Brain microvascular endothelial cell (primary cell): ENCODE measurements at regions not wholly inside any gene's neighbourhood (a gene's known extent, or its start where the extent isn't known, plus 50 kb on each side); places are given as distances from the start of the nearest gene placed in this dataset.

ENCODE experiments used
- DNase-seq: peaks from one replicate; pipeline ENCODE4 v3.0.0-alpha.2; 2020
- H3K27ac ChIP-seq: fragments of 250-450 bp; sonication (Bioruptor Pico); 2 replicates; pipeline ENCODE4 v1.5.1; 2020; ENCODE audit warnings: mild to moderate bottlenecking, moderate library complexity
- H3K27me3 ChIP-seq: fragments of 250-450 bp; sonication (Bioruptor Pico); replicated peaks from 2 replicates; pipeline ENCODE4 v1.5.1; 2020; ENCODE audit warnings: mild to moderate bottlenecking
- H3K36me3 ChIP-seq: fragments of 250-450 bp; sonication (Bioruptor Pico); replicated peaks from 2 replicates; pipeline ENCODE4 v1.5.1; 2020; ENCODE audit warnings: mild to moderate bottlenecking
- H3K4me3 ChIP-seq: 2 replicates; pipeline ENCODE4 v1.5.1; 2011; ENCODE audit warnings: low read depth, mild to moderate bottlenecking, control low read depth, low read length, moderate library complexity
- CTCF ChIP-seq: IDR thresholded peaks from 2 replicates; pipeline ENCODE4 v1.5.1; 2011; ENCODE audit warnings: low read depth, mild to moderate bottlenecking, moderate library complexity, low read length, control low read depth, inconsistent platforms; ENCODE audit errors: missing control alignments
- in situ Hi-C: cut with HindIII; loops from 2 replicates; pipeline ENCODE4 v1.10.0; 2017; ENCODE audit warnings: low sequenced_read_pairs, low pct_ligation_motif_present

DNA sequence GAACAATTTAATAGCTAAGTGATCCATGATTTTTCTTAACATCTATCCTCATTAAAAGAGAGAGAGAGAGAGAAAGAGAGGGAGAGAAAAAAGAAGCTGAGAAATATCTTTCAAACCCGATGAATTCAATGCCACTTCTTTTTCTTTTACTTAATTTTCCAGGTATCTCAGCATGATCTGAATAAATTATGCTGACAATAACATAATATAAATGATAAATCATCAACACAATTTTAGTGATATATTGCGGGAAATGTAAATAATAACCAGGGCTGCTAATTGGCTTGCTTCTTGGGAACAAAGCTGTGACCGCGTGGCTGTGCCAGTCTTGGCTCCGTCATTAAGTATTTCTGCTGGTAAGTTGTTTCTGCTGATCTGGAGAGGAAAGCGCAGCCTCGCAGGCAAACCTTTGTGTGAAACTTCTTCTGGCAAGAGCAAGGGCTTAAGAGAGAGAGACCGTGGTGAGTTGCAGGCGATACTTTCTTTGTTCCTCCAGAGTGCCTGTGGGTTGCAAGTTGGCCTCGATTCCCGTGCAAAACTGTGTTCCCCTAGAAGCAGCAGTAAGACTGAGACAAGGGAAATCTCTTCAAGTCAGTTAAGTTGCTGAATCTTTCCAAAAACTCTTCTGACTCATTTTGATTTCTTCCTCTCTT is 489.1 kb upstream of the TSHZ3 start:
- no peak overlapping the region for H3K4me3 ChIP-seq
- TF ChIP-seq CTCF: no peak
- no peak overlapping the region for H3K27ac ChIP-seq
- no peak for DNase-seq
- no peaks in the 10 kb centered on the region for H3K36me3 ChIP-seq
- no peaks in the 10 kb centered on the region for H3K27me3 ChIP-seq
- in situ Hi-C loops: no loop called here

- Histone ChIP-seq H3K4me3 (no peak overlapping the region), H3K36me3 (no peaks in the 10 kb centered on the region), H3K27ac (no peak overlapping the region), H3K27me3 (no peaks in the 10 kb centered on the region)
- TF ChIP-seq CTCF: no peak
- no peak for DNase-seq
- in situ Hi-C loops: no loop called here
These were observed 491.1 kb upstream of the TSHZ3 start for GRCh38 chr19:31840371-31840770.

GRCh38 chr19:31841755-31842154 is 492.5 kb upstream of the TSHZ3 start:
- Histone ChIP-seq H3K27ac (no peak overlapping the region), H3K36me3 (no peaks in the 10 kb centered on the region), H3K27me3 (no peaks in the 10 kb centered on the region), H3K4me3 (no peak overlapping the region)
- TF ChIP-seq CTCF: no peak
- no peak for DNase-seq
- in situ Hi-C loops: no loop called here

DNA sequence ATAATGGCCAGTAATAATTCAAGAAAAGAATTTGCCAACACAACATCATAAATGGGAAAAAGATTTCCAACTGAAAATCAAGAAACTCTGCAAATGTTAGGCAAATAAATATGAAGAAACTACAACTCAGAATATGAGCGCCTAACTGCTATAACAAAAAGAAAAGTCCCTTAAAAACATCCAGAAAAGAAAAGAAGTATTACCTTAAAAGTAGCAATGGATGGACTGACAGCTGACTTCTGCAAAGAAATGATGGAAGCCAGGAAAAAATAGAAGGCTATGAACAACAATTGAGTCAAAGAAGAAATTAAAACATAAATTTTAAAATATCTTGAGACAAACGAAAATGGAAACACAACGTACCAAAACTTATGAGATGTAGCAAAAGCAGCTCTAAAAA is 482.3 kb upstream of the ZNF507 start:
- no peak for TF ChIP-seq CTCF
- no peak for DNase-seq
- H3K36me3 ChIP-seq: no peaks in the 10 kb centered on the region
- H3K4me3 ChIP-seq: no peak overlapping the region
- in situ Hi-C loops: no loop called here
- H3K27me3 ChIP-seq: no peaks in the 10 kb centered on the region
- no peak overlapping the region for H3K27ac ChIP-seq

- Histone ChIP-seq H3K27me3 (no peaks in the 10 kb centered on the region), H3K27ac (no peak overlapping the region), H3K4me3 (no peak overlapping the region), H3K36me3 (no peaks in the 10 kb centered on the region)
- no peak for DNase-seq
- in situ Hi-C loops: no loop called here
- TF ChIP-seq CTCF: no peak
These were observed 471.1 kb upstream of the ZNF507 start for GRCh38 chr19:31874313-31874712.

DNA sequence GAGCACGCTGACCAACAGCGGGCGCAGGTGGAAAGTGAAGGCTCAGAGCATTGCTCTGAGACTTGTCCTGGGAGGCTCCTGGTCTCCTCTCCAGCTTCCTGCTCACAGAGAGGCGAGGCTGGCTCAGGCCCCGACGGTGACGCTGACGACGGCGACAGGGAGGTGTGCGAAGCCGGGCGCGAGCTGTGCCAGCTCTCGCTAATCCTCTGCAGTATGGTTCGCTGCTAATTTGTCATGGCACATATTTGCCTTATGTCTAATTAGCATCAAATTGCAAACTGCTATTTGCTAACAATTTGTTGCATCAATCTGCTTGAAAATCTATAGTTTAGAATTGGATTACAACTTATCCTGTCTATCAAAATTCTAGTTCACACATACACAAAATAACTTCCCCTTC is 469.8 kb upstream of the ZNF507 start:
- H3K36me3 ChIP-seq: no peaks in the 10 kb centered on the region
- TF ChIP-seq CTCF: no peak
- H3K27ac ChIP-seq: no peak overlapping the region
- no peak for DNase-seq
- in situ Hi-C loops: no loop called here
- no peaks in the 10 kb centered on the region for H3K27me3 ChIP-seq
- H3K4me3 ChIP-seq: no peak overlapping the region
